Tibial artery (tissue), 4 donors: ENCODE measurements at regions not wholly inside any gene's neighbourhood (a gene's known extent, or its start where the extent isn't known, plus 50 kb on each side); places are given as distances from the start of the nearest gene placed in this dataset.
"Not testable (repeated sequence)": the region's sequence is repeated elsewhere in the genome, so short reads cannot be mapped to it uniquely, and the experiment has no call there.

Source experiments
- DNase-seq, 2 donors: peaks; one replicate each; pipeline ENCODE4 v3.0.0-alpha.2; 2019
- H3K27ac ChIP-seq, 2 donors: fragments of 200-600 bp; sonication (generic) in 1 of 2; 1 replicate in 1 of 2; 2 replicates in 1 of 2; pipeline ENCODE4 v1.5.1; 2018 to 2019; ENCODE audit warnings: mild to moderate bottlenecking in 1 of 2
- H3K27me3 ChIP-seq, 2 donors: fragments of 200-600 bp; sonication (generic) in 1 of 2; one replicate each; pipeline versions ENCODE4 v1.5.1 to v1.6.0; 2016 to 2019
- H3K36me3 ChIP-seq, 3 donors: fragments of 200-600 bp; sonication (generic) in 2 of 3; one replicate each; pipeline ENCODE4 v1.5.1; 2016 to 2019; ENCODE audit warnings: mild to moderate bottlenecking in 2 of 3
- H3K4me1 ChIP-seq, 4 donors: fragments of 200-600 bp; sonication (generic) in 2 of 4; 1 replicate in 3 of 4; 2 replicates in 1 of 4; pipeline ENCODE4 v1.5.1; 2016 to 2019
- H3K4me3 ChIP-seq, 2 donors: fragments of 200-600 bp; sonication (generic) in 1 of 2; 1 replicate in 1 of 2; 2 replicates in 1 of 2; pipeline ENCODE4 v1.5.1; 2018 to 2019; ENCODE audit warnings: mild to moderate bottlenecking in 2 of 2
- H3K9me3 ChIP-seq, 3 donors: fragments of 200-600 bp; sonication (generic) in 1 of 3; one replicate each; pipeline ENCODE4 v1.5.1; 2016 to 2019
- CTCF ChIP-seq, 2 experiments: fragments of 200-600 bp in 1 of 2; fragments of 450-650 bp in 1 of 2; IDR thresholded peaks; one replicate each; pipeline ENCODE4 v1.5.1; 2017 to 2019; ENCODE audit warnings: antibody characterized with exemption in 2 of 2, mild to moderate bottlenecking in 1 of 2, moderate library complexity in 1 of 2
- intact Hi-C: fragments of 100-400 bp; cut with DNase I; formaldehyde crosslinking; loops from one replicate; pipeline ENCODE4 v1.15.0; 2023; ENCODE audit warnings: low total_unique reads

- DNase-seq = peak in 1 of 2 donors; percentile 32
- H3K36me3 ChIP-seq = no peaks in the 10 kb centered on the region
- intact Hi-C loops = no loop called here
- H3K9me3 ChIP-seq = peaks cover 0 to 8% (median 0%) of the 10 kb centered on the region in 3 donors
- H3K4me3 ChIP-seq = no peak overlapping the region
- peaks cover 0 to 20% of the 10 kb centered on the region in 2 donors for H3K27me3 ChIP-seq
- H3K4me1 ChIP-seq = no peaks in the 10 kb centered on the region
- TF ChIP-seq CTCF (IDR thresholded peaks at IDR 0.05) = no peak
- no peak overlapping the region for H3K27ac ChIP-seq
Observed at GRCh38 chr16:88170528-88170991, 212.2 kb upstream of the ZNF469 start.

DNA sequence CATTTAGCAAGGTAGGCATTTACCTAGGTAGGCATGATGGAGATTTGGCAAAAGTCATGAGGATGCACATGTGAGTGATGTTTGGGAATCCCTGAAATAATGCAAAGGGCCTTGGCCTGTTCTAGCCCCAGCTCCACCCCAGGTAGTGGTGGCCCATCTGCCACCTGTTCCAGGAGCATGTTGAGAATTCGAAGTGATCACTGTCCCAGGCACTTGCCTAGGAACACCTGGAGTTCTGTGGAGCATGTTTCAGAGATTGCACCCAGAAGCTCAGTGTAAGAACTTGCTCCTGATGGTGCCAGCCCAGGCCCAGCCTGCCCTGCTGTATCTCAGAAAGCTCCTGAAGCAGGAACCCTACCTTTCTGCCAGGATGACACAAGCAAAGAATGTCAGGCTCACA is 211.6 kb upstream of the ZNF469 start:
- H3K27ac ChIP-seq, H3K4me3 ChIP-seq, H3K36me3 ChIP-seq, intact Hi-C loops, H3K9me3 ChIP-seq, DNase-seq, H3K4me1 ChIP-seq: not testable (repeated sequence)
- peaks cover 0 to 20% of the 10 kb centered on the region in 2 donors for H3K27me3 ChIP-seq

GRCh38 chr16:88176184-88176583 is 206.6 kb upstream of the ZNF469 start:
- DNase-seq, H3K9me3 ChIP-seq, H3K4me1 ChIP-seq, intact Hi-C loops, H3K27me3 ChIP-seq, H3K27ac ChIP-seq, H3K4me3 ChIP-seq, H3K36me3 ChIP-seq: not testable (repeated sequence)

DNA sequence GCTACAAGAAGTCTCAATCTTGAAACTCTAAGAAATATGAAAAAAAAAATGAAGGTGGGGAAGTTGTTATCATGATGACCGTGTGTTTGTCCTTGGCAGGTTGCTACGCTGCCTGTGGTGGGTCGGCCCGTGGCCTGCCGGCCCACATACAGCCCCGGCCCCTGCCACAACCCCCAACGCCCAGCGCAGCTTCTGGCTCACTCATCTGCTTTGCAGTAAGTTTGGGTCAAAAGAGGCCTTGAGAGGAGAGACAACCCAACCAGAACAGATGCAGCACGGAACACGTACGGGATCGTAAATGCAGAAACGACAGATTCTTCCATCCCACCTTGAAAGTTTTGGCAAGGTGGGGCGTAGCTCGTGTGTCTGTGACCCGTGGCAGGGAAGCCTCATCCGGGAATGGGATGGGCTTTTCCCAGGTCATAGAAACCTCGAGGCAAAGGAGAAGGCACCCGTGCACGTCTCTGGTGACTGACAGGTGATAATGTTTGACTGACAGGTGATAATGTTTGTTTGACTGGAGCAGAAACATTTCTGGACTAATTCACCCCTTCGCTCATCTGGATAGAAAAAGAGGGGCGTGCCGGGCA is 206.1 kb upstream of the ZNF469 start:
- H3K9me3 ChIP-seq, H3K36me3 ChIP-seq, H3K27me3 ChIP-seq, H3K4me3 ChIP-seq, intact Hi-C loops, H3K4me1 ChIP-seq, H3K27ac ChIP-seq: not testable (repeated sequence)
- DNase-seq = peak in 1 of 2 donors; percentile 46

- H3K4me1 ChIP-seq, H3K4me3 ChIP-seq, H3K36me3 ChIP-seq, H3K27ac ChIP-seq, H3K27me3 ChIP-seq, H3K9me3 ChIP-seq, intact Hi-C loops: not testable (repeated sequence)
- DNase-seq = peak in 1 of 2 donors; percentile 16
Observed at GRCh38 chr16:88178251-88178650, 204.5 kb upstream of the ZNF469 start.

- DNase-seq = peak in 1 of 2 donors; percentile 46
- H3K9me3 ChIP-seq, intact Hi-C loops, H3K36me3 ChIP-seq, H3K27ac ChIP-seq, H3K27me3 ChIP-seq, H3K4me1 ChIP-seq, H3K4me3 ChIP-seq: not testable (repeated sequence)
Observed at GRCh38 chr16:88178896-88179295, 203.9 kb upstream of the ZNF469 start.

DNA sequence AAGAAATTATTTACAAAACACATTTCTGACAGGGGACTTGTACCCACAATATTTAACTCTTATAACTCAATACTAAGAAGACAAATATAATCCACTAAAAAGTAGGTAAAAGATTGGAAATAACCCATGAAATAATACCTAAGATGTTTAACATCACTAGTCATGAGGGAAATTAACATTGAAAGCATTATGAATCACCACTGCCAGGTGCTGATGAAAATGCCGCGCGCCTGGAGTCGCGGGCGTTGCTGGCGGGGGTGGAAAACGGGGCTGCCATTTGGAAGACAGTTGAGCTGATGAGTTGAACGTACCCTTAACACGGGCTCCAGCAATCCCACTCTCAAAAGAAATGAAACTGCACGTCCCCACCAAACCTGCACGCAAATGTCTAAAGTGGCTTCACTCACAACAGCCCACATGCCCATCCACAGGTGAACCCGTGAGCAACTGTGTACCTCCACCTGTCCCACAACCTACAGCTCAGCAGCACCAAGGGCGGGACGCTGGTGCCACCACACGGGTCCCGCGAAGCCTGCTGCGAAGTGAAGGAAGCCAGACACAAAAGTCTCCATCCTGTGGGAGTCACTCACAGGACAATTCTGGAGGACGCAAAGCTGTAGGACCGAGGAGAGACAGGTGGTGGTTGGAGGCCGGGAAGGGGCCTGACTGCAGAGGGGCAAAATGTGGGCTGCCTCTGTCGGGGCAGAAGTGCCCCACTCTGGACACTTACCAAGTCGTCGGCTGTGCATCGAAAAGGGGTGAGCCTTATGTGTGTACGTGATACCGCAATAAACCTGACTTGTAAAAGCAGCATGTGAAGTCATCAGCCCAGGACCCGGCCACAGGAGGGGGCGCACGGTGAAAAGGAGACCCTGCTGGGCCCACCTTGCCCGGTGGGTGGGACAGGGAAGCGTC is 199.5 kb upstream of the ZNF469 start:
- DNase-seq = peak; percentile 16 to 44
- H3K36me3 ChIP-seq, H3K9me3 ChIP-seq, intact Hi-C loops, H3K4me3 ChIP-seq, H3K4me1 ChIP-seq, H3K27ac ChIP-seq: not testable (repeated sequence)
- H3K27me3 ChIP-seq = peaks cover 0 to 13% of the 10 kb centered on the region in 2 donors

GRCh38 chr16:88184053-88184452 is 198.7 kb upstream of the ZNF469 start:
- DNase-seq = peak in 1 of 2 donors; percentile 62
- intact Hi-C loops = not testable (repeated sequence)

GRCh38 chr16:88184566-88185355 is 198.0 kb upstream of the ZNF469 start:
- H3K36me3 ChIP-seq, H3K4me1 ChIP-seq, H3K4me3 ChIP-seq, intact Hi-C loops, H3K9me3 ChIP-seq, H3K27ac ChIP-seq: not testable (repeated sequence)
- DNase-seq = peak in 1 of 2 donors; percentile 48
- peaks cover 0 to 19% of the 10 kb centered on the region in 2 donors for H3K27me3 ChIP-seq

More at GRCh38 chr16:88184053-88184452, 198.7 kb upstream of the ZNF469 start:
- not testable (repeated sequence) for H3K9me3 ChIP-seq, H3K4me3 ChIP-seq, H3K36me3 ChIP-seq, H3K4me1 ChIP-seq, H3K27ac ChIP-seq
- peaks cover 0 to 17% of the 10 kb centered on the region in 2 donors for H3K27me3 ChIP-seq

- H3K27ac ChIP-seq, DNase-seq: not testable (repeated sequence)
- H3K27me3 ChIP-seq = peaks cover 0 to 19% of the 10 kb centered on the region in 2 donors
Observed at GRCh38 chr16:88185406-88185805, 197.4 kb upstream of the ZNF469 start.

GRCh38 chr16:88185976-88186888 is 196.5 kb upstream of the ZNF469 start:
- H3K27ac ChIP-seq, H3K4me3 ChIP-seq, DNase-seq, H3K4me1 ChIP-seq, H3K36me3 ChIP-seq, intact Hi-C loops, H3K9me3 ChIP-seq: not testable (repeated sequence)
- peaks cover 0 to 19% of the 10 kb centered on the region in 2 donors for H3K27me3 ChIP-seq

More at GRCh38 chr16:88185406-88185805, 197.4 kb upstream of the ZNF469 start:
- intact Hi-C loops, H3K36me3 ChIP-seq, H3K4me3 ChIP-seq, H3K4me1 ChIP-seq, H3K9me3 ChIP-seq: not testable (repeated sequence)
